ENCODE measurements at regions not wholly inside any gene's neighbourhood (a gene's known extent, or its start where the extent isn't known, plus 50 kb on each side); places are given as distances from the start of the nearest gene placed in this dataset.

GRCh38 chr6:25070547-25071366 is 135.0 kb upstream of the RIPOR2 start (continued):
- no peak for TF ChIP-seq PRDM10 (CRISPR knock-in tag; IDR thresholded peaks at IDR 0.05; ENCODE audit: low read depth)
- TF ChIP-seq HHEX (CRISPR knock-in tag; IDR thresholded peaks at IDR 0.05), result no peak
- TF ChIP-seq ZFX (CRISPR knock-in tag; IDR thresholded peaks at IDR 0.05; ENCODE audit: low read depth), result no peak
- no peak for TF ChIP-seq ZNF484 (CRISPR knock-in tag; IDR thresholded peaks at IDR 0.05; ENCODE audit: borderline replicate concordance, low read depth)
- TF ChIP-seq ARID4A (CRISPR knock-in tag; IDR thresholded peaks at IDR 0.05; ENCODE audit: borderline replicate concordance), result no peak
- no peak for TF ChIP-seq MTA3 (CRISPR knock-in tag; IDR thresholded peaks at IDR 0.05)
- TF ChIP-seq ZNF362 (CRISPR knock-in tag; IDR thresholded peaks at IDR 0.05; ENCODE audit: borderline replicate concordance), result no peak
- TF ChIP-seq ZNF34 (CRISPR knock-in tag; IDR thresholded peaks at IDR 0.05; ENCODE audit: borderline replicate concordance), result no peak
- TF ChIP-seq BRD4 (CRISPR knock-in tag; IDR thresholded peaks at IDR 0.05), result no peak
- no peak for TF ChIP-seq ISX (CRISPR knock-in tag; conservative IDR thresholded peaks at IDR 0.05)
- TF ChIP-seq SMAD1 (CRISPR knock-in tag; IDR thresholded peaks at IDR 0.05; ENCODE audit: borderline replicate concordance, low read depth), result no peak
- TF ChIP-seq SRF (IDR thresholded peaks at IDR 0.05; ENCODE audit: low read depth, low read length), result no peak
- TF ChIP-seq ZNF703 (CRISPR knock-in tag; IDR thresholded peaks at IDR 0.05; ENCODE audit: borderline replicate concordance), result no peak
- TF ChIP-seq ZNF567 (CRISPR knock-in tag; IDR thresholded peaks at IDR 0.05; ENCODE audit: borderline replicate concordance), result no peak
- no peak for TF ChIP-seq ZNF687 (CRISPR knock-in tag; IDR thresholded peaks at IDR 0.05)
